GM12873 (cell line): ENCODE measurements at regions not wholly inside any gene's neighbourhood (a gene's known extent, or its start where the extent isn't known, plus 50 kb on each side); places are given as distances from the start of the nearest gene placed in this dataset.

Experiments used
- CTCF ChIP-seq: IDR thresholded peaks from 2 replicates; pipeline ENCODE4 v1.5.1; 2012; ENCODE audit warnings: low read depth, mild to moderate bottlenecking, moderate library complexity, low read length, control low read depth; ENCODE audit not compliant: insufficient read depth; ENCODE audit errors: missing control alignments

DNA sequence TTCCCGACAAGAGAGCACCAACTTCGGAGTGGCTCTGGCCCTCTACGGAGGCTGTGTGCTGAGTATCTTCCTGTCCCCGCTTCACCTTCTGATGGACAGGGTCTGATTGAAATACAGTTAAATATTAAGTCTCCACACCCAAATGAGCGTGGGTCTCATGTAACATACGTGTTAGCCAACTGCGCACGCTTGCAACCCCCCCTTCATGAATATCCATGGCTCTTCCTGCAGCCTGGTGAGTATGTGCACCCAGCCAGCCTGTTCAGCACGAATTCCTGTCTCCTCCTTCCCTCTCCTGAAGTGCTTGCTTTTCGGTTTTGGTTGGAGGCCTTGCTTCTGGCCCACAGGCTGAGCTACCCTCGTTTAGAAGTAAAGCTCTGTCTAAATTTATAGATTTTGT lies 102.9 kb upstream of the FRMD1 start:
- no peak for TF ChIP-seq CTCF

DNA sequence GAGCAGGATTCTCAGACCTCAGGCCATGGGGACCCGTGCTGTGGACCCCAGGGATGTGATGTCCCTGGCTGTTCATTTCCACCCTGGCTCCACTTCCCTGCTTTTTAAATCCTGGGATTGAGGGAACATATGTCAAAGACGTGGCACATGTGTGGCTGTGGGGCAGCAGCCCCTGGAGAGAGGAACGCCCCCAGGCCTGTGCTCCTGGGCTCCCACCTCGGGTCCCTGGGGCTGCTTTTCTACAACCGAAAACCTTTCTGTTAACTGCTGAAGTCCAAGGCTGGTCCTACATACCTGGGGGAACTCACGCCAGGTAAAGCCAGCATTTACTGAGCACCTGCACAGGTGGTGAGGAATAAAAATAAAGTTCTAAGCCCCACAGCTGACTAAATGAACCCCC lies 102.3 kb upstream of the FRMD1 start:
- TF ChIP-seq CTCF = no peak

DNA sequence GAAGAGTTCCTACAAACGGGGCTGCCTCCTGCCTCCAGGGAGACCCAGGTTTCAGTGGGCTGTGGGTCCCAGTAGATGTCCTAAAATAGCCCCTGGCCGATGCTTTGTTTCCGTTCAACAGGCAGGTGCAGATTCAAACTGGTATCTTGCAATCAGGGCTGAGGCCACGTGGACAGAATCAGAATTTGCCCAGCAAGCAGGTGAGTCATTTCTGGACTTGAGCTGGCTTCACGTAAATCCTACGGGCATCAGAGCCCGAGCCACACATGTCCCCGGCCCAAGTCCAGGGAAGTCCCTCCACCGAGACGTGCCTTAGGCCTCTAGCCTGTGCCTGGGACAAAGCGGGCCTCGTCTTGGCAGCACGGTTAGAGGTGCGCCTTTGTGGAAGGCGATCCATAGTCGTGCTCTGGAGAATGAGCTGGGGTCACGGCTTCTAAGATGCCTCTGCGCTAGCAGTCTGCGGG lies 101.6 kb upstream of the FRMD1 start:
- no peak for TF ChIP-seq CTCF

- TF ChIP-seq CTCF = no peak
Measured at GRCh38 chr6:168179702-168180382, 100.8 kb upstream of the FRMD1 start.

DNA sequence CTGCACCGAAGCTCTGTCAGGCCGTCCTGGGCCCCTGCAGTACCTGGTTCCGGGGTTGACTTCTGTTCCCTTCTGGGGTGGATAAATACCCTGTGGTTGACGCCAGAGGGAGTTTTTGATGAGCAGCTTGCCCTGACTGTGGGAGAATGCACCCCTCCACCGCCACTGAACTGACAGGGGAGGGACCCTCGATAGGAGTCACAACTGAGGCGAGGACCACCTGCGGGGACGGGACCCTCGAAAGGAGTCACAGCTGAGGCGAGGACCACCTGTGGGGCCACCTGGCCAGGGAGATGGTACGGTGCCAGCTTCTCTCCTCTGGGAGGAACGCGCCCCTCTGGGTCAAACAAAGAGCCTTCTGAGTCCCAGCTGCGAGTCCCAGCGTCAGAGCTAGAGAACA lies 100.1 kb upstream of the FRMD1 start:
- TF ChIP-seq CTCF = no peak

- no peak for TF ChIP-seq CTCF
Measured at GRCh38 chr6:168177103-168177891, 98.3 kb upstream of the FRMD1 start.

DNA sequence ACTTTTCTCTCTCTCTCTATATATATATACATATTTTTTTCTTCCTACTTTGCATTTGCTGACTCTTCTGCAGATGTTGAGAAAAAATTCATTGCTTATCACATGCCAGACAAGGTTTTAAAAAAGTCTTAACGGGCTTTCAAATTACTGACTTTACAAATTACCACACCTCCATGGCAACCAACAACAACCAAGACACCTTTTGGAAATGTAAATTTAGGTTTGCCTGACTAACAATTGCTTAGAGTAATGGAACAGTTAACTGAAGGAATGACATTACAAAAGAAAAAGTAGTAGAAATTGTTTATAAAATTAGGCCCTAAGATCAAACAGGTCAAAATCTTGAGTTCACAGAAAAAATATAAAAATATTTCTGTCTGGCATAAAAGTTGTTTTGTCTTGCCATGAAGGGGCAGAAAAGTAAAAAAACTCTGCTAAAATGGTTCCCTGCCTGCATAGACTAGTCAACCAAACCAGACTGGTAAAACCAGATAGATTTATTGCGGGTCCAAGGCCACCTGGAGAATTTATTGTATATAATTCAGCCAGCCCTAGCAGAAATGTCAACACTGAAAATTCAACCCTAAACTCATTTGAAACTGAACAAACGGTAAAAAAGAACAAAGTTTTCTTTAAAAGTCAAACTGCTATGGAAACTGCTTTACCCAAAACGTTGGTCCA lies 92.8 kb upstream of the FRMD1 start:
- no peak for TF ChIP-seq CTCF
